H1 (cell line): ENCODE measurements at regions not wholly inside any gene's neighbourhood (a gene's known extent, or its start where the extent isn't known, plus 50 kb on each side); places are given as distances from the start of the nearest gene placed in this dataset.
A peak's percentile ranks its signal among the peaks of the same experiment; 100 is the strongest.

Source experiments
- CTCF ChIA-PET: fragments of 300-600 bp; sonication (Branson Sonifier 250); formaldehyde crosslinking; loops from one replicate; lab custom pipeline; 2021; ENCODE audit not compliant: partially characterized antibody; lab: Charles Lee
- POLR2A ChIA-PET: fragments of 300-600 bp; sonication (Branson Sonifier 250); formaldehyde crosslinking; loops from one replicate; lab custom pipeline; 2021; ENCODE audit warnings: inconsistent platforms; ENCODE audit not compliant: partially characterized antibody; lab: Charles Lee
- DNase-seq, 2 experiments: peaks; one replicate each; pipeline versions ENCODE4 v3.0.0 to v3.0.0-alpha.2; 2010 to 2022; ENCODE audit warnings: low spot score in 2 of 2, low read depth in 1 of 2, mixed read lengths in 1 of 2
- FAIRE-seq: peaks from 2 replicates; lab custom pipeline; 2011; peaks lifted over from hg19 to GRCh38; lab: Jason Lieb, UNC
- H2AFZ ChIP-seq: 2 replicates; pipeline ENCODE4 v1.8.1; 2012; ENCODE audit warnings: low read length, inconsistent platforms
- H2AK5ac ChIP-seq: 2 replicates; pipeline ENCODE4 v1.6.1; 2013; ENCODE audit warnings: low read depth, low read length
- H2BK120ac ChIP-seq: replicated peaks from 2 replicates; pipeline ENCODE3; 2013; ENCODE audit warnings: low read depth, low read length, inconsistent platforms
- H2BK12ac ChIP-seq: 2 replicates; pipeline ENCODE4 v1.6.1; 2013; ENCODE audit warnings: low read depth, low read length
- H2BK15ac ChIP-seq: 2 replicates; pipeline ENCODE4 v1.6.1; 2013; ENCODE audit warnings: low read length
- H2BK20ac ChIP-seq: 2 replicates; pipeline ENCODE4 v1.6.1; 2013; ENCODE audit warnings: low read length
- H2BK5ac ChIP-seq: 2 replicates; pipeline ENCODE4 v1.6.1; 2013; ENCODE audit warnings: low read depth, low read length
- H3K14ac ChIP-seq: 2 replicates; pipeline ENCODE4 v1.6.1; 2013; ENCODE audit warnings: inconsistent platforms; ENCODE audit not compliant: insufficient read length
- H3K18ac ChIP-seq: 2 replicates; pipeline ENCODE4 v1.6.1; 2013; ENCODE audit warnings: low read length; ENCODE audit errors: extremely low read depth
- H3K23ac ChIP-seq: 2 replicates; pipeline ENCODE4 v1.6.1; 2013; ENCODE audit warnings: inconsistent platforms; ENCODE audit not compliant: insufficient read length
- H3K23me2 ChIP-seq: 2 replicates; pipeline ENCODE4 v1.6.1; 2013; ENCODE audit warnings: low read depth, low read length
- H3K27ac ChIP-seq: 2 replicates; pipeline ENCODE4 v1.6.1; 2011; ENCODE audit warnings: low read depth, low read length, inconsistent platforms
- H3K27me3 ChIP-seq, 4 experiments: replicated peaks in 1 of 4; 1 replicate in 1 of 4; 2 replicates in 3 of 4; pipeline versions ENCODE4 v1.6.1 to v1.8.1; 2011 to 2013; ENCODE audit warnings: low read length in 3 of 4, mild to moderate bottlenecking in 3 of 4, inconsistent platforms in 2 of 4, mixed read lengths in 2 of 4, moderate library complexity in 1 of 4; ENCODE audit not compliant: control insufficient read depth in 3 of 4, insufficient read depth in 3 of 4; ENCODE audit errors: extremely low read depth in 1 of 4
- H3K36me3 ChIP-seq, 4 experiments: 2 replicates each; pipeline versions ENCODE4 v1.6.1 to v1.8.1; 2011 to 2013; ENCODE audit warnings: mild to moderate bottlenecking in 4 of 4, low read length in 3 of 4, moderate library complexity in 2 of 4, control low read depth in 1 of 4, inconsistent platforms in 1 of 4; ENCODE audit not compliant: insufficient read depth in 4 of 4, control insufficient read depth in 2 of 4
- H3K4ac ChIP-seq: replicated peaks from 2 replicates; pipeline ENCODE3; 2013; ENCODE audit warnings: low read length, low read depth, mixed read lengths, inconsistent platforms; ENCODE audit not compliant: insufficient read length
- H3K4me1 ChIP-seq, 4 experiments: replicated peaks in 1 of 4; 1 replicate in 1 of 4; 2 replicates in 3 of 4; pipeline versions ENCODE4 v1.6.1 to v1.8.1; 2011 to 2013; ENCODE audit warnings: low read length in 3 of 4, inconsistent platforms in 2 of 4, mixed read lengths in 1 of 4; ENCODE audit not compliant: insufficient read depth in 4 of 4, control insufficient read depth in 3 of 4
- H3K4me2 ChIP-seq, 2 experiments: 2 replicates each; pipeline versions ENCODE4 v1.6.1 to v1.8.1; 2011 to 2013; ENCODE audit warnings: low read depth in 2 of 2, low read length in 2 of 2, control low read depth in 1 of 2, inconsistent platforms in 1 of 2, mild to moderate bottlenecking in 1 of 2; ENCODE audit not compliant: insufficient read depth in 1 of 2
- H3K4me3 ChIP-seq, 4 experiments: fragments of 200-600, 300-600 bp in 1 of 4; sonication (generic), shearing (Covaris generic), sonication (Bioruptor Twin) in 1 of 4; 2 replicates each; pipeline versions ENCODE4 v1.5.1 to v1.8.1; 2011 to 2016; ENCODE audit warnings: low read length in 4 of 4, low read depth in 3 of 4, control low read depth in 2 of 4, inconsistent platforms in 2 of 4, mild to moderate bottlenecking in 2 of 4, mixed read lengths in 1 of 4, moderate library complexity in 1 of 4; ENCODE audit not compliant: insufficient read depth in 2 of 4; ENCODE audit errors: extremely low read depth in 1 of 4
- H3K56ac ChIP-seq: replicated peaks from 2 replicates; pipeline ENCODE3; 2013; ENCODE audit warnings: low read depth, mild to moderate bottlenecking, mixed read lengths, low read length, inconsistent platforms; ENCODE audit not compliant: insufficient read length
- H3K79me1 ChIP-seq: 2 replicates; pipeline ENCODE4 v1.6.1; 2013; ENCODE audit warnings: low read depth, low read length, control low read depth
- H3K79me2 ChIP-seq, 2 experiments: 2 replicates each; pipeline versions ENCODE4 v1.6.1 to v1.8.1; 2012 to 2013; ENCODE audit warnings: low read length in 2 of 2, mild to moderate bottlenecking in 2 of 2, inconsistent platforms in 1 of 2; ENCODE audit not compliant: insufficient read depth in 2 of 2, control insufficient read depth in 1 of 2
- H3K9ac ChIP-seq, 4 experiments: replicated peaks in 1 of 4; 1 replicate in 1 of 4; 2 replicates in 3 of 4; pipeline versions ENCODE4 v1.6.1 to v1.8.1; 2011 to 2013; ENCODE audit warnings: low read depth in 3 of 4, low read length in 3 of 4, control low read depth in 2 of 4, mild to moderate bottlenecking in 2 of 4, moderate library complexity in 2 of 4, inconsistent platforms in 1 of 4; ENCODE audit errors: extremely low read depth in 1 of 4
- H3K9me3 ChIP-seq, 2 experiments: 2 replicates each; pipeline versions ENCODE4 v1.6.1 to v1.8.1; 2012 to 2013; ENCODE audit warnings: mild to moderate bottlenecking in 2 of 2, moderate library complexity in 2 of 2, control low read depth in 1 of 2, inconsistent platforms in 1 of 2, low read depth in 1 of 2, low read length in 1 of 2, mixed read lengths in 1 of 2; ENCODE audit not compliant: insufficient read depth in 2 of 2
- H4K20me1 ChIP-seq, 2 experiments: replicated peaks in 1 of 2; 2 replicates each; pipeline versions ENCODE3 to v1.8.1; 2011 to 2013; ENCODE audit warnings: inconsistent platforms in 2 of 2, low read length in 2 of 2, mild to moderate bottlenecking in 1 of 2; ENCODE audit not compliant: insufficient read depth in 2 of 2, control insufficient read depth in 1 of 2
- H4K5ac ChIP-seq: 2 replicates; pipeline ENCODE4 v1.6.1; 2013; ENCODE audit warnings: low read length, low read depth, mixed read lengths, inconsistent platforms; ENCODE audit not compliant: insufficient read length
- H4K8ac ChIP-seq: 2 replicates; pipeline ENCODE4 v1.8.0; 2013; ENCODE audit warnings: mild to moderate bottlenecking, moderate library complexity, low read length, inconsistent platforms; ENCODE audit not compliant: insufficient read depth; ENCODE audit errors: extremely low read depth
- H4K91ac ChIP-seq: replicated peaks from 2 replicates; pipeline ENCODE3; 2013; ENCODE audit warnings: low read length, mixed read lengths, inconsistent platforms; ENCODE audit not compliant: insufficient read length
- ASH2L ChIP-seq: fragments of 200-600, 300-600 bp; sonication (generic); IDR thresholded peaks from one replicate; pipeline ENCODE4 v1.7.1; 2017; ENCODE audit warnings: low read length
- RAD21 ChIP-seq, 2 experiments: IDR thresholded peaks in 1 of 2; conservative IDR thresholded peaks in 1 of 2; 2 replicates each; pipeline ENCODE4 v1.6.1; 2011; ENCODE audit warnings: low read depth in 2 of 2, low read length in 2 of 2, improper control_type of control experiment in 1 of 2, inconsistent platforms in 1 of 2, mild to moderate bottlenecking in 1 of 2, moderate library complexity in 1 of 2
- WGBS, 2 experiments: shearing (Covaris generic) in 1 of 2; methylation state at CpG; one replicate each; pipeline versions ENCODE4 v1.1.6 to v1.1.7; 2013 to 2015; ENCODE audit warnings: low lambda C conversion rate in 2 of 2, mixed read lengths in 2 of 2, inconsistent platforms in 1 of 2, low coverage in 1 of 2, missing lambda C conversion rate in 1 of 2; ENCODE audit not compliant: insufficient replicate concordance in 2 of 2, insufficient coverage in 1 of 2, insufficient read length in 1 of 2; ENCODE audit errors: extremely low coverage in 1 of 2, missing lambda C conversion rate in 1 of 2; 5-methylcytosine and 5-hydroxymethylcytosine counted together

DNA sequence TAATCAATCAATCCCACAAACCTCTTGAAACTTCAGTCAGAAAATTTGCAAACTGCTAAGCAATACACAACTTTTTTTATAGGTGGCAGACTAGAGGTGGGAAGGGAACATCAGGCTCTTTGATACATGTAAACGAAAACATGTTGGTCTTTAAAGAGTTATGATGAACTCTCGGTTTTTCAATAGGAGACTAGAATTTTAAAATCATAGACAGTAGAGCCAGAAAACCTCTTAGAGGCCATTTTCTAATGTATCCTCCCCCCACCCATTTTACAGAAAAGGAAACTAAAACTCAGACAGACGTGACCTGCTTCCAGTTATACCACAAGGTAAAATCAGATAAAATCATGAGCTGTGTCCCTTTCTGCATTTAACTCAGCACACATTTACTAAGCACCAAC lies 179.1 kb upstream of the LPP start:
- Histone ChIP-seq H3K9me3 (peaks cover 0 to 4% of the 10 kb centered on the region in 2 experiments; a peak in 2 of 4 replicates), H3K23me2 (no peaks in the 10 kb centered on the region), H2BK120ac (no peak overlapping the region), H4K20me1 (no peaks in the 10 kb centered on the region), H3K4me3 (no peak overlapping the region), H3K4ac (no peak overlapping the region), H3K79me2 (no peaks in the 10 kb centered on the region), H3K27me3 (no peaks in the 10 kb centered on the region), H2BK5ac (no peak overlapping the region), H3K4me1 (no peaks in the 10 kb centered on the region), H4K8ac (no peak overlapping the region), H3K56ac (no peak overlapping the region), H3K9ac (no peak overlapping the region), H3K23ac (no peak overlapping the region), H2AFZ (no peak overlapping the region), H3K4me2 (no peak overlapping the region), H2AK5ac (no peak overlapping the region), H4K91ac (no peak overlapping the region), H3K18ac (no peak overlapping the region), H2BK20ac (no peak overlapping the region), H3K79me1 (no peaks in the 10 kb centered on the region), H3K14ac (no peak overlapping the region), H3K36me3 (peaks cover 0 to 3% (median 0%) of the 10 kb centered on the region in 4 experiments; a peak in 1 of 8 replicates), H2BK12ac (no peak overlapping the region), H2BK15ac (0 out of 2 replicates have a peak overlapping the region, but pooled peaks have one; percentile 8), H3K27ac (no peak overlapping the region), H4K5ac (no peak overlapping the region)
- POLR2A ChIA-PET: no interaction called here
- FAIRE-seq: no peak
- CTCF ChIA-PET: interaction anchor here (1.0 to 2.0 kb wide), 3 partner anchors 14 to 384 kb away, joined by 3 to 4 read pairs (median 4); no protein-coding TSS in a partner anchor
- 80% methylated on average over 3 of the region's 3 CpGs; no CpG with 5 or more reads in 1 of the 2 experiments for WGBS, 2 experiments
- DNase-seq: no peak
- no peak for TF ChIP-seq ASH2L
- TF ChIP-seq RAD21 (IDR thresholded peaks at IDR 0.05 in 1 of 2, conservative IDR thresholded peaks at IDR 0.05 in 1 of 2; ENCODE audit: low read depth in 2 of 2, low read length in 2 of 2): peak in 1 of 2 experiments; percentile 19; a peak in 1 of 4 replicates
